GM18508 (cell line): ENCODE measurements at regions not wholly inside any gene's neighbourhood (a gene's known extent, or its start where the extent isn't known, plus 50 kb on each side); places are given as distances from the start of the nearest gene placed in this dataset.
"Not testable (repeated sequence)": the region's sequence is repeated elsewhere in the genome, so short reads cannot be mapped to it uniquely, and the experiment has no call there.

Experiments
- ATAC-seq: cut with Tn5 transposase; IDR thresholded peaks from one replicate; pipeline ENCODE4 v1.9.1; 2021; ENCODE audit warnings: moderate number of reproducible peaks; ENCODE audit not compliant: insufficient read depth, unreplicated experiment

DNA sequence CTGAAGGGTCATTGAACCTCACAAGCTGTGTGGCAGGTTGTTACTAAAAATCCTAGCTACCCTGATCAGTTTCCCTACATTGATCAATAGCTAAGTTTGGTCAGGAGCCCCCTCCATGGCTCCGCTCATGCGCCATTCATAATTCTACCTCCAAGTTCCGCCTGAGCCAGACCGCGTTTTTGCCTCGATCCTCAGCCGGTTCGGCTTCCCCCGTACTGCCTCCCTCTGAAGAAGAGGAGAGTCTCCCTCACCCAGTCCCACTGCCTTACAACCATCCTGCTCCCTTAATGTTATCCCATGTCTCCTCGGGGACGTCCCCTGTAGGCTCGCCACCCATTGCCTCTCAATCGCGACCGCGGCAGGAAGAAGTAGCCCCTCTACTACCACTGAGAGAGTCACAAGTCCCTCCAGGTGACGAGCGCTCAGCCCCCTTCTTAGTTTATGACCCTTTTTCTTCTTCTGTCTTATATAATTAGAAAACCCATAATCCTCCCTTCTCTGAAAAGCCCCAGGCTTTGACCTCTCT lies 158.2 kb downstream of the DEFB131A start:
- ATAC-seq, result no peak

DNA sequence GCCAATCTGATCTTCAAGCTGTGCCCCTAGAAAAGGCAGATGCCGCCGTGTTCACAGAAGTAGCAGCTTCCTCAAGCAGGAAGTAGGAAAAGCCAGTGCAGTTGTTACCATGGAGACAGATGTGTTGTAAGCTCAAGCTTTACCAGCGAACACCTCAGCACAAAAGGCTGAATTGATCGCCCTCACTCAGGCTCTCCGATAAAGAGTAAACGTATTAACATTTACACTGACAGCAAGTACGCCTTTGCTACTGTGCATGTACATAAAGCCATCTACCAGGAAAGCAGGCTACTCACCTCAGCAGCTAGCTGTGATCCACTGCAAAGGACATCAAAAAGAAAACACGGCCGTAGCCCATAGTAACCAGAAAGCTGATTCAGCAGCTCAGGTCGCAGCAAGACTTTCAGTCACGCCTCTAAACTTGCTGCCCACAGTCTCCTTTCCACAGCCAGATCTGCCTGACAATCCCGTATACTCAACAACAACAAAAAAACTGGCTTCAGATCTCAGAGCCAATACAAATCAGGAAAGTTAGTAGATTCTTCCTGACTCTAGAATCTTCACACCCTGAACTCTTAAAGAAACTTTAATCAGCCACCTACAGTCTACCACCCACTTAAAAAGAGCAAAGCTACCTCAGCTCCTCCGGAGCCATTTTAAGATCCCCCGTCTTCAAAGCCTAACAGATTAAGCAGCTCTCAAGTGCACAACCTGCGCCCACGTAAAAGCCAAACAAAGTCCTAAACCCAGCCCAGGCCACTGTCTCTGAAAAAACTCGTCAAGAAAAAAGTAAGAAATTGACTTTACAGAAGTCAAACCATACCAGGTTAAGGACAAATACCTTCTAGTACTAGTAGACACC lies 160.0 kb downstream of the DEFB131A start:
- not testable (repeated sequence) for ATAC-seq

DNA sequence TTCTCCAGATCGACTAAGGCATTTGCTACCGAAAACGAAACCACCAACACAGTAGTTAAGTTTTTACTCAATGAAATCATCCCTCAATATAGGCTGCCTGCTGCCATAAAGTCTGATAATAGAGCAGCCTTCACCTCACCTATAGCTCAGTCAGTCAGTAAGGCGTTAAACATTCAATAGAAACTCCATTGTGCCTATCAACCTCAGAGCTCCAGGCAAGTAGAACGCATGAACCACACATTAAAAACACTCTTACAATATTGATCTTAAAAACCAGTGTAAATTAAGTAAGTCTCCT lies 160.6 kb downstream of the DEFB131A start:
- not testable (repeated sequence) for ATAC-seq

DNA sequence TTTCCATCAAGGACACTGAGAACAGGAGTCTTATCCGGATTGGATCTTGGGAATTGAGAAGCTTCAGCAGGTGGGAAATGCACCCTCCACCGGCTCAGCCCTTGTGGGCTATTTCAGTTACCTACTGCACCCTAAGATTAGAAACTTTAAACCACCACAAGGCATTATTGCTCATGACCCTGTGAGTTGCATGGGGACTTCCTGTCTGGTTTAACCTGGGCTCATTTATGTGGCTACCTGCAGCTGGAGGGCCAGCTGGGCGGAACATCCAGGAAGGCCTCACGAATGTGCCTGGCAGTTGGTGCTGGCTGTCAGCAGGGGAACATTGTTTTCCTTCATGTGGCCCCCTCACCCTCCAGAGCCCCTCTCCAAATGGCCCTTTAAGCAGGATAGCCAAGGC lies 164.1 kb downstream of the DEFB131A start:
- no peak for ATAC-seq

DNA sequence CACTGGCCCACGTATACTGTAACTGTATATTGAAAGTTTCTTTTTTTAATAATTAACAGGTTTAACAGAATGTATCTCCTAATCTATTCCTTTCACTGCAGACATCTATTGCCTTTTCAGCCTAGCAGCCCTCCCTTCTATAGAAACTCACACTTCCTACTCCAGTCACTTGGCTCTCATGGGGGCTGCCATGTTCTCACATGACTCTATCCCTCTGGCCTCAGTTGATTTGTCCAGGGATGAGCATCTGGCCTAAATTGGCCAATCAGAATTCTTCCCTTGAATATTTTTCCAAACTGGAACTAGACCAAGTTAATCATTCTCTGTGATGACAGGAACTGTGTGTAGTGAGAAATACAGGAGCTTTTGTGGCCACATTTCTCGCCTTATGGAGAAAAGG lies 166.1 kb downstream of the DEFB131A start:
- ATAC-seq, result not testable (repeated sequence)

DNA sequence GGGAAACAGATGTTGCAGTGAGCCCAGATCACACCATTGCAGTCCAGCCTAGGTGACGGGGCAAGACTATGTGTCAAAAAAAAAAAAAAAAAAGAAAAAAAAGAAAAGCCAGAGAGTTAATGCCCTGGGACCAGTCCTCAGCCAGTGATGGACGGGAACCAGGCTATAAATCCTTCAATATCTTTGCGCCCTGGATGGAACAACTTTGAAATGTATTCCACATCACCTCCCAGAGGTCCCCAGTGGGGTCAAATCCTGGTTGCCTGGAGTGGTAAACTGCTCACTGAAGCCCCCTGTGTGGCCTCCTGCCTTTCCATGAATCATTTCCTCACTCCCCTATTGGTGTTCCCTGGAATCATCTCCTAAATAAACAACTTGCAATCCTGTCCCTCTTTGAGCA lies 166.9 kb downstream of the DEFB131A start:
- no peak for ATAC-seq

DNA sequence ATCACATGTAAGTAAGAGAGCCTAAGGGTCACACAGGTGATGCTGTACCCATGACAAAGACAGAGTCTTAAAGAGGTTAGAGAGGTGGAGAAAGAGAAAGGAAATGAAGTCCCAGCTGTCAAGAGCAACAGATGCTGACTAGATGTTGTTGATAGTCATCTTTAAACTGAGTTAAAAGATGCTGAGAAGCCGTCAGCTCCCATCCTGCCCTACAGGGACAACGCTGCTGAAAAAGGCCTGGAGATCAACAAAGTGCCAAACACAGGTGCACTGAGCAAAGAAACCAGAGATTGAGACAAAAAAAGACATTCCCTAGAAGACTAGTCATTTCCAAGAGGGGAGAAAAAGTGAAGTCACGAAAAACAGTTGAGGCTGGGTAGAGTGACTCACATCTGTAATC lies 145.0 kb upstream of the DRD5 start:
- ATAC-seq, result not testable (repeated sequence)

DNA sequence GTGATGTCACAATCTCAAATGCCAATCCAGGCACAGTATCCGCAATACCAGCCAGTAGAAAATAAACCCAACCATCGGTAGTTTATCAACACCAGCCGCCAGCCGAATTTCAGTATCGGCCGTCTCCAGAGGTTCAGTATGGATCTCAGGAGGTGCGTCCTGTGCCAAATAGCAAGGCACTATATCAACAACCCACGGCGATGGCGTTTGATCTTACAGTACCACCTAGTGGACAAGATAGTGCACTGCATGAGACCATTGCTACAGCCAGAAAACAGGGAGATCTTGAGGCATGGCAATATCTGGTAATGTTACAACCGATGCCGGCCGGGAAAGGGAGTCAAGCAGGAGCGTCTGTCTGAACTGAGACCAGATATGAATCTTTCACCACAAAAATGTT lies 121.8 kb upstream of the DRD5 start:
- ATAC-seq, result not testable (repeated sequence)

DNA sequence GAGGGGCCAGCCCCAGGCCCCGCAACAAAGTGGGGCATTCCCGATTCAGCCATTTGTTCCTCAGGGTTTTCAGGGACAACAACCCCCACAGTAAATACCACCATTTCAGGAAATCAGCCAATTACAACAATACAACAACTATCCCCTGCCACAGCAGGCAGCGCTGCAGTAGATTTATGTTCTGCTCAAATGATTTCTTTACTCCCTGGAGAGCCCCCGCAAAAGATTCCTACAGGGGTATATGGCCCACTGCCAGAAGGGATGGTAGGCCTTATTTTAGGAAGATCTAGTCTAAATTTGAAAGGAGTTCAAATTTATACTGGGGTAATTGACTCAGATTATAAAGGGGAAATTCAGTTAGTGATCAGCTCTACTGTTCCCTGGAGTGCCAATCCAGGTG lies 120.5 kb upstream of the DRD5 start:
- ATAC-seq, result not testable (repeated sequence)

DNA sequence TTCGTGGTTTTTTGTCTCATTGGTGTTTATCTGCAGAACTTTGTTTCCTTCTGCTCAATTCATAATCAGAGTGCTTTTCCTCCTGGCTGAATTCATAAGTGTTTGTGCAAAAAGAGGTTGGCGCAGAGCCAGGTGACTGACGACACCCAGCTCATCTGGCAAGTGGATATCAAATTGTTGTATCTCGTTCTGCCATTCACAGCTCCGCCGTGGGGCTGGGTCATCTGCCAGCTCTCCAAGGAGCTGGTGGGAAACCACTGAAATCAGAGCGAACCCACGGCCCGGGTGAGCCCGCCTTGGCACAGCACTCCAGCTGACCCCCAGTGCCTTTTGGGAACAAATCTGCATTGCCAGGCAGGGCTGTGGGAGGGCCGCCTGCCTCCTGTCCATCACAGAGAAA lies 110.7 kb upstream of the DRD5 start:
- ATAC-seq, result not testable (repeated sequence)

DNA sequence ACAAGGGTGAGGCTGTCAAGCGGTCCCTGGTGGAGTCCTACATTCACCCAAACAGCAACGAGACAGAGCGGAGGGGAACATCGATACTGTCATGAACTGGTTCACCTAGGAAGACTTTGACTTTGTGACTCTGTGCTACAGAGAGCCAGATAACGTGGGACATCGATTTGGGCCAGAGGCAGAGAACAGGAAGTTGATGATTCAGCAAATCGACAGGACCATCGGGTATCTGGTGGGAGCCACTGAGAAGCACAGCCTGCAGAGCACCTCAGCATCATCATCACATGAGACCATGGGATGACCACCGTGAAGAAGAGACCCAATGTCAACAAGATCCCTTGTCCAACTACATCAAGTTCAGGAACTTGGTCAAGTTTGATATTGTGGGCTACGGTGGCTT lies 104.1 kb upstream of the DRD5 start:
- ATAC-seq, result not testable (repeated sequence)

DNA sequence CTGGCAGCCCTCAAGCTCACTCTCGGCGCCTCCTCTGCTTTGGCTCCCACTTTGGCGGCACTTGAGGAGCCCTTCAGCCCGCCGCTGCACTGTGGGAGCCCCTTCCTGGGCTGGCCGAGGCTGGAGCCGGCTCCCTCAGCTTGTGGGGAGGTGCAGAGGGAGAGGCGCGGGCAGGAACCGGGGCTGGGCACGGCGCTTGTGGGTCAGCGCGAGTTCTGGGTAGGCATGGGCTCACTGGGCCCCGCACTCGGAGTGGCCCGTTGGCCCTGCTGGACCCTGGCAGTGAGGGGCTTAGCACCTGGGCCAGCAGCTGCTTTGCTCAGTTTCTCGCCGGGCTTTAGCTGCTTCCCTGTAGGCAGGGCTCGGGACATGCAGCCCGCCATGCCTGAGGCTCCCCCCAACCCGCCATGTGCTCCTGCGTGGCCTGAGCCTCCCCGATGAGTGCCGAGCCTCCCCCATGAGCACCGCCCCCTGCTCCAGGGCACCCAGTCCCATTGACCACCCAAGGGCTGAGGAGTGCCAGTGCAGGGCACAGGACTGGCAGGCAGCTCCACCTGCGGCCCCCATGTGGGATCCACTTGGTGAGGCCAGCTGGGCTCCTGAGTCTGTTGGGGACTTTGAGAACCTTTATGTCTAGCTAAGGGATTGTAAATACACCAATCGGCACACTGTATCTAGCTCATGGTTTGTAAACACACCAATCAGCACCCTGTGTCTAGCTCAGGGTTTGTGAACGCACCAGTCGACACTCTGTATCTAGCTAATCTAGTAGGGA lies 101.5 kb upstream of the DRD5 start:
- ATAC-seq, result no peak

DNA sequence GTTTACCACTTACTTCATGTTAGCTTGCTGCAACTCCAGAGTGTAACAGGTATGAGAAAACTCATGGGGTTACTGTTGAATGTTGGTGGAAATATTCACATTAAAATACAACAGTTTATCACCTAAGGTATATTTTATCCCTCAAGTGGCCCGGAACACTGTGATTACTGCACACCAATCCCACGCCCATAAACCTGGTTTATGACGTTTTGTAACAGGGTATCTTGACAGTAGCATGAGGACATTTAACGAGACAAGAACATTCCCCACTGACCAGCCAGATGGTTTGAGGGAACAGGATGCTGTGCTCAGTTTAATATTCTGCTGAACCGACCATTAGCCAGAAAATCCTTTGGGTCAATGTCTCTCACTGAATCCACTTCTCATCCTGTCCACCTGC lies 98.3 kb upstream of the DRD5 start:
- ATAC-seq, result not testable (repeated sequence)

DNA sequence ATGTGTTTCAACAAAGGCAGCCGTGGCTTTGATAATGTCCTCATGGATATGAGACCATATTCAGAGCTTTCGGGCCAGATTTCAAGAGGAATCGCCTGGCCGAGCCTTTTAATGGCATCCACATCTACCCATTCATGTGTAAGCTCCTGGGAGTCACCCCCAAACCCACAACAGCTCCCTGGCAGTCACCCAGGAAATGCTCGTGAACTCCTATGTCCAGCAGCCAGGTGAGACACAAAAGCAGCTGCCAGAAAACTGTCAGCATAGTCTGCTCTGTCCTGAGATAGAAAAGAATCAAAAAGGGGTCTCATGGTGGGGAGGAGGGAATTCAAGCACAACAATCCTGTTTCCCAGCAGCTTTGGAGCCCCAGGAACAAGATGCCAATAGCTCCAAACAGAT lies 96.4 kb upstream of the DRD5 start:
- ATAC-seq, result not testable (repeated sequence)

DNA sequence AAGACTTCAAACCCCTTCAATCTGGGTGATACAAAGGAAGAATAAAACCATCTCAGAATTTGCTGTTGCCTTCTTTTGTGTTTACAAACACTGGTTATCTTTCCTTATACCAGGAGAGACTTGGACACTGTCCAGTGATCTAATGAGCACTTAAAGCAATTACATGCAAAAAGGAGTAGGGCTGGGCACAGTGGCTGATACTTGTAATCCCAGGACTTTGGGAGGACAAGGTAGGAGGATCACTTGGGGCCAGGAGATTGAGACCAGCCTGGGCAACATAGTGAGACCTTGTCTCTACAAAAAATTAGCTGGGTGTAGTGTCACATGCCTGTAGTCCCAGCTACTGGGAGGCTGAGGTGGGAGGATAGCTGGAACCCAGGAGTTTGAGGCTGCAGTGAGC lies 95.7 kb upstream of the DRD5 start:
- no peak for ATAC-seq

DNA sequence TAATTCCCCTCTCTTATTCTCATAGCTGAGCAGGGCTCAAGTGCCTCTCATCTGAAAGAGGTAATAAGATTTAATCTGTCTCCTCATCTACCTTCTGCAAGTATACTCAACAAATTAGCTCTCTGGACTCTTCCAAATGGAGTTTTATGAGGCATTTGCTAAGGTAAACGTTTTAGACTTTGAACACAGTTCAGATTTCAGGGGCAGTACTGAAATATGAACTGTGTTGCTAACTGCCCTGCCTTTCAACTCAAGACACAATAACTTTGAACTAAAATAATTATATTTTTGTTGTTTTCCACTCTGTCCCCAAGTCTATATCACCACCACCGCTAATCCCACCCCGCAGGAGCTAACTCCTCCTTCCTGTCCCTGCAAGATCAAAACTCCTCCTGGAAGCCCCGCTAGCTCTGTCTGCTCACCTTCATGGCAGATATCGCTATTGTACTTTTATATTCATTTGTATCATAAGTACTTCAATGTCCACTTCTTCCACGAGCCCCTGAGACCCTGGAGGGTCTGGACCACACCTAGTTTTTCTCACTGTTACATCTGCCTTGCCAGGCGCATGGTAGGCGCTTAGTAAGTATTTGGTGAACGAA lies 90.7 kb upstream of the DRD5 start:
- ATAC-seq, result not testable (repeated sequence)

DNA sequence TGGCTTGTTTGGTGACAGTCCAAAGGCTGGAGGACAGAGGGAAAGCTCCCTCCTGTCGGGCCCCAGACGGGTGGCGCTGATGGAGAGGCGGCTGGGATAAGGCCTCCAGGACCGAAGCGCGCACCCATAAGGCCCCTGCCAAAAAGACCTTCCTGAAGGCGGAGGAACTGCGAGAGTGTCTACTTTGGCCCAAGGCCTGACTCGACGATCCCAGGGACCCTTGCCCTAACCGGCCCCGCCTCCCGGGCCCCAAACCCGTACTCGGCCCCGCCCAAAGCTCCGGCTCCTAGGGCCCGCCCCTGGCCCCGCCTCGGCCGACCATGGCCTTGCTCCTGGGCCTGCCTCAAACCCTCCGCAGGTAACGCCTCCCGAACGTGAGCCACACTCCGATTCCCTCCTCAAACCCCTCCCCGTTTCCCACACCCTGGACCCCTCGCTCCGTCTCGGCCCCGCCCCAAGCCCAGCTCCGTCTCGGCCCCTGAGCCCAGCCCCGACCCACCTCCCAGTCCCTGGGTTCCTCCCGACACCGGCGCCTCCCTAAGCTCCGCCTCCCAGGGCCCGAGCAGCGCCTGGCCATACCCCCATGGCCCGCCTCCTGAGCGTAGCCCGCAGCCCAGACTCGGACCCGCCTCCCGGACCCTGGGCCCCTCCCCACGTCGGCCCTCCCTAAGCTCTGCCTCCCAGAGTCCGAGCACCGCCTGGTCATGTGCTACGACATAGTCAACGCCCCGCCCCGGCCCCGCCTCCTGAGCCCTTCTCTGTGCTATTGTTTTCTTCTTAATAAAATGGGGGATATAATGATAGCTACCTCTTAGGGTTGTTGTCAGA lies 90.0 kb upstream of the DRD5 start:
- ATAC-seq, result peak; percentile 100

DNA sequence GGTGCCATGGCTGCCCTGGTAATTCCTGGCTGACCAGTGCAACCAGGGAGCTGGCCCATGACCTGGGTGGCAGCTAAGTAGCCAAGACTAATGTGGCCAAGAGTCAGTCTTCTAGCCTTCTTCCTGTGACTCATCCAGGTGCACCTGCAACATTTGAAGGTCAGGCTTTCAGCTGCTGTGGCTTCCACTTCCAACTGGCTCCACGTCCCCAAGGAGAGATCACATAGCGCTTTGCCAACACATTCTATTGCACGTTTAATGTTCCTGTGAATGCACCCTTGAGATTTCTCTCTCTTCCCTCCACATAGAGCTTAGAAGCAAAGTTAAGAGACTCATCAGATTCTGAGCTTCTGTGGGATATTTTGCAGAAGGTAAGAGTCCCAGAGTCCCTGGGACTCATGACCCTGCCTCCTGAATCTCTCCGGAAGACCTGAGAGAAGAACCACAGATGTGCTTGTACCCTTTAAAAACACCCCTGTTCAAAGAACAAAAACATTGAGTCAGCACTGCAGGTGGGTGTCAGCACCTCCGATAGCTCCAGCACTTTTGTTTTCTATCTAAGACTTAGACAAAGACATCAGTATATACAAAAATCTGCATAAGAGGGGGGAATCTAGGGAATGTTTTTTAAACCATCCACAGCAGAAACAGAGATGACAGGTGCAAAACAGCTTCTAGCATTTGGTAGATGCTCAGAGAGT lies 88.5 kb upstream of the DRD5 start:
- ATAC-seq, result not testable (repeated sequence)

DNA sequence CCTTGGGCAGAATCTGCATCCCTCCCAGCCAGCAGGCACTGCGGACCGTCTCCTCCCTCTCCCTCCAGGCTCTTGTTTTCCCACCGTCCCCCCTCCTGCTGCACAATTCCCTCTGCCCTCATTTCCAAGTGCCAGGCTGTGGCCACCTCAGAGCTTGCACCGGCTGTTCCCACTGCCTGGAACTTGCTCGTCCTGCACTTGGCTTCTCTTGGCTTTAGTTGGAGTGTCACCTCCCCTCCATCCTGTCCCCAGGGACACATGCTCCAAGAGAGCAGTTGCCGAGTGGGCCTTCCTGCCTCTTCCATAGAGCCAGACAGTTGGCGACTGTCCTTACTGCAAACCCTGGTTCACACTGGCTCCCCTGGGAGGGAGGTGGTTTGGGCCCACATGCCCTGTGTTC lies 87.0 kb upstream of the DRD5 start:
- ATAC-seq, result not testable (repeated sequence)

DNA sequence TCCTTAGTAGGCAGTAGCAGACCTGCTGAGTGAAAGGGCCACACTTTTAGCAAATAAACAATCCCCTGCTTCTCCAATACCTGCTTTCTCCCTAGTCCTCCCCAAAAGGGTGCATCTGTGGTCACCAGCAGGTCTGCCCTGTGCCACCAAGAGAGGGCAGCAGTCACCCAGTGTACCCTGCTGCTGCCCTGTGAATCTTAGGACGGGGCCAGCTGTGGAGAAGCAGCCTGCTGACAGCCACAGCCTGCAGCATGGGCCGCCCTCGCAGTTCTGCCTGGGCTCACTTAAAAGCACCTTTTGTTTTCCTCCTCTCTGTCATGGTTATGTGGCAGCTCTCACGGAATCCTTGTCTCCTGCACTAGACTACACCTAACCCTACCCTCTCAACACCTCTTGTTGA lies 85.4 kb upstream of the DRD5 start:
- not testable (repeated sequence) for ATAC-seq
